Ascending aorta (tissue), 2 donors: ENCODE measurements at regions not wholly inside any gene's neighbourhood (a gene's known extent, or its start where the extent isn't known, plus 50 kb on each side); places are given as distances from the start of the nearest gene placed in this dataset.

Source experiments
- DNase-seq, 2 donors: peaks; one replicate each; pipeline ENCODE4 v3.0.0-alpha.2; 2019; ENCODE audit warnings: low spot score in 2 of 2
- H3K27ac ChIP-seq, 2 donors: fragments of 200-600 bp; sonication (generic); one replicate each; pipeline ENCODE4 v1.5.1; 2016 to 2017; ENCODE audit warnings: mild to moderate bottlenecking in 1 of 2
- H3K27me3 ChIP-seq: fragments of 200-600 bp; sonication (generic); one replicate; pipeline ENCODE4 v1.5.1; 2017
- H3K36me3 ChIP-seq, 2 donors: fragments of 200-600 bp; sonication (generic); one replicate each; pipeline ENCODE4 v1.5.1; 2016
- H3K4me1 ChIP-seq, 2 donors: fragments of 200-600 bp; sonication (generic); one replicate each; pipeline ENCODE4 v1.5.1; 2016 to 2017; ENCODE audit warnings: mild to moderate bottlenecking in 1 of 2
- H3K4me3 ChIP-seq, 2 donors: fragments of 200-600 bp; sonication (generic); one replicate each; pipeline ENCODE4 v1.5.1; 2016 to 2017; ENCODE audit warnings: mild to moderate bottlenecking in 1 of 2
- H3K9me3 ChIP-seq, 2 donors: fragments of 200-600 bp; sonication (generic); one replicate each; pipeline ENCODE4 v1.5.1; 2016
- intact Hi-C: fragments of 100-400 bp; cut with DNase I; formaldehyde crosslinking; loops from one replicate; pipeline ENCODE4 v1.15.1; 2023
- TF ChIP-seq, protein P1 (sequence below), 3 experiments: fragments of 200-600 bp in 2 of 3; fragments of 450-650 bp in 1 of 3; sonication (generic) in 2 of 3; IDR thresholded peaks; one replicate each; pipeline ENCODE4 v1.5.1; 2016 to 2019; ENCODE audit warnings: antibody characterized with exemption in 3 of 3, mild to moderate bottlenecking in 1 of 3, moderate library complexity in 1 of 3

DNA sequence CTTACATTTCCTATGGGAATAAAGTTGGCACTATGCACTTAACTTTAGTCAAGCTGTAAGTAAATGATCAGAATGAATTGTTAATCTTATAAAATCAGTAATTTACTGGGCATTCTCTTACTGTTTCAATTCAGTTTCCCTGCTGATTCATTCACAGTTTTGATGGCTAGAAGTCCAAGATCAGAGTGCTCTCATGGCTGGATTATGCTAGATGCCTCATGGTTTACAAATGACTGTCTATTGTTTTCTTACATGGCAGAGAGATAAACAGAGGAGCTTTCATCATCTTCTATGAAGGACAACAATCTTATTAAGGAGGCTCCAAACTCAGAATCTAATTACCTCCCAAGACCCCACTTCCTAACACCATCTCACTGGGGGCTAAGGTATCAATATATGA is 135.1 kb upstream of the CARD18 start:
- TF ChIP-seq, protein P1, sequence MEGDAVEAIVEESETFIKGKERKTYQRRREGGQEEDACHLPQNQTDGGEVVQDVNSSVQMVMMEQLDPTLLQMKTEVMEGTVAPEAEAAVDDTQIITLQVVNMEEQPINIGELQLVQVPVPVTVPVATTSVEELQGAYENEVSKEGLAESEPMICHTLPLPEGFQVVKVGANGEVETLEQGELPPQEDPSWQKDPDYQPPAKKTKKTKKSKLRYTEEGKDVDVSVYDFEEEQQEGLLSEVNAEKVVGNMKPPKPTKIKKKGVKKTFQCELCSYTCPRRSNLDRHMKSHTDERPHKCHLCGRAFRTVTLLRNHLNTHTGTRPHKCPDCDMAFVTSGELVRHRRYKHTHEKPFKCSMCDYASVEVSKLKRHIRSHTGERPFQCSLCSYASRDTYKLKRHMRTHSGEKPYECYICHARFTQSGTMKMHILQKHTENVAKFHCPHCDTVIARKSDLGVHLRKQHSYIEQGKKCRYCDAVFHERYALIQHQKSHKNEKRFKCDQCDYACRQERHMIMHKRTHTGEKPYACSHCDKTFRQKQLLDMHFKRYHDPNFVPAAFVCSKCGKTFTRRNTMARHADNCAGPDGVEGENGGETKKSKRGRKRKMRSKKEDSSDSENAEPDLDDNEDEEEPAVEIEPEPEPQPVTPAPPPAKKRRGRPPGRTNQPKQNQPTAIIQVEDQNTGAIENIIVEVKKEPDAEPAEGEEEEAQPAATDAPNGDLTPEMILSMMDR (IDR thresholded peaks at IDR 0.05) = no peak
- no peaks in the 10 kb centered on the region for H3K9me3 ChIP-seq
- H3K27ac ChIP-seq = no peak overlapping the region
- no peak for DNase-seq
- no peak overlapping the region for H3K4me3 ChIP-seq
- no peaks in the 10 kb centered on the region for H3K36me3 ChIP-seq
- H3K27me3 ChIP-seq = no peaks in the 10 kb centered on the region
- intact Hi-C loops = no loop called here
- no peaks in the 10 kb centered on the region for H3K4me1 ChIP-seq

DNA sequence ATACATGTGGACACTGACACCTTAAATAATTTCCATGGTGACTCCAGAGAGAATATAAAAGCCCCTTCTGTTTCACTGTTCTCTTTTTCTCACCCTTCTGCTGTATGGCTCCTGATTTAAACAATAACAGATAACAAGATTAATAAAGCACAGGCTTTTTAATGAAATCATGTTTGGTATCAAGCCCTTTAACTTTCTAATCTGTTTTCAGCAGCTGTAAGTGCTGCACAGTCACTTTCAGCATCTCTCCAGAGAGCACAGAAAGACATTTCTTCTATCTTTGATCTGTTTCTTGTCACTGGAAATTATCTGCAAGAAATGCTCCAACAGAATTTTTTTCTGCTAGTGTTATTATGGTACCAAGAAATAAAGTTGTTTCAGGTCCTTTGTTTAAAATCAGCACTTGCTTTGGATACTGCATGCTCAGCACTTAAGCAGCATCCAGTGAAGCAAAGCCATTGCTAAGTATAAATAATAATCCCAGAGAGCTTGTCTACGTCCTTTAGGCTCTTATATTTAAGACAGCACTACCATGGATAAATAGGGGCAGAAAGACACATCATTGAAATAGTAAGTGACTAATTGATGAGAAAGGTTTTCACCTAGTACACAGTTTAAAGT is 134.2 kb upstream of the CARD18 start:
- intact Hi-C loops = no loop called here
- no peak overlapping the region for H3K4me3 ChIP-seq
- H3K36me3 ChIP-seq = no peaks in the 10 kb centered on the region
- H3K27ac ChIP-seq = no peak overlapping the region
- TF ChIP-seq, protein P1 (IDR thresholded peaks at IDR 0.05) = no peak
- H3K9me3 ChIP-seq = no peaks in the 10 kb centered on the region
- H3K4me1 ChIP-seq = no peaks in the 10 kb centered on the region
- no peak for DNase-seq
- H3K27me3 ChIP-seq = no peaks in the 10 kb centered on the region

DNA sequence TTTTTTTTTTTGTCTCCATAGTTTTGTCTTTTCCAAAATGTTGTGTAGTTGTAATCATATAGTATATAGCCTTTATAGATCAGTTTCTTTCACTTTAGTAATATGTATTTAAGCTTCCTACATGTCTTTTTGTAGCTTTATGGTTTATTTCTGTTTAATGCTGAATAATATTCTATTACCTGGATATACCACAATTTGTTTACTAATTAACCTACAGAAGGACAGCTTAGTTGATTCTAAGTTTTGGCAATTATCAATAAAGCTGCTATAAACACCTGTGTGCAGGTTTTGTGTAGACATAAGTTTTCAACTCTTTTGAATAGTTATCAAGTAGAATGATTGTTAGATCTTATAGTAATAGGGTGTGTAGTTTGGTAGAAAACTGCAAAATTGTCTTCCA is 130.3 kb upstream of the CARD18 start:
- no peaks in the 10 kb centered on the region for H3K9me3 ChIP-seq
- no peaks in the 10 kb centered on the region for H3K27me3 ChIP-seq
- H3K4me3 ChIP-seq = no peak overlapping the region
- no peaks in the 10 kb centered on the region for H3K36me3 ChIP-seq
- H3K27ac ChIP-seq = no peak overlapping the region
- intact Hi-C loops = no loop called here
- TF ChIP-seq, protein P1 (IDR thresholded peaks at IDR 0.05) = no peak
- no peaks in the 10 kb centered on the region for H3K4me1 ChIP-seq
- no peak for DNase-seq

DNA sequence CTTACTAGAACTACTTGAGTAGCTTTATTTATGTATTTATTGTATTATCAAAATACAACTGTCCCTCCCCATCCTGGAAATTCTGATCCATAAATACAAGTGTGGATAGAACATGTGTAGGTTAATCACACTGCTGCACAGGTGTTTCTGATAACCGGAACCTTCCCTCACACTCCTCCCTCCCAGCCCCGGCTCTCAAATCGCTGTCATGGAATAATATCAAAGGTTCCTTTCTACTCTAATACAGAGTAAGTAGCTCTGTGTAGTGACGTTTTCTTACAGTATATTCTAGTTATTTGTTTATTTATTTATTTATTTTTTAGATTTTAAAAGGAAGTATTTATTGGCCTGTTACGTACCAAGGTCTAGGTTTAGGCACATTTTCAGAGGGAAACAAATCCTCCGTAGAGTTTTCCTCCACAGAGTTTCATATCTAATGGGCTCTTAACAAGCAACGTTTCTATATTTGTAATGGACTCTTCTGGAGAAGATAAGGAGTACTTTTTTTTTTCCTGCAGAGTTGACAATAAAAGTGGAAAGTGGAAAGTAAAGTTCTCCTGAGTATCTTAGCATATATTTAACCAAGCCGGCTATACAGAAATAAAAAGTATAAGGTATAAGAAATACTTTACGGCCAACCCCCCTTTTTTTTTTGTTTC is 129.0 kb upstream of the CARD18 start:
- Histone ChIP-seq H3K36me3 (no peaks in the 10 kb centered on the region), H3K27me3 (no peaks in the 10 kb centered on the region), H3K27ac (no peak overlapping the region), H3K4me3 (no peak overlapping the region), H3K4me1 (no peaks in the 10 kb centered on the region), H3K9me3 (no peaks in the 10 kb centered on the region)
- DNase-seq = no peak
- intact Hi-C loops = no loop called here
- TF ChIP-seq, protein P1 (IDR thresholded peaks at IDR 0.05) = no peak

DNA sequence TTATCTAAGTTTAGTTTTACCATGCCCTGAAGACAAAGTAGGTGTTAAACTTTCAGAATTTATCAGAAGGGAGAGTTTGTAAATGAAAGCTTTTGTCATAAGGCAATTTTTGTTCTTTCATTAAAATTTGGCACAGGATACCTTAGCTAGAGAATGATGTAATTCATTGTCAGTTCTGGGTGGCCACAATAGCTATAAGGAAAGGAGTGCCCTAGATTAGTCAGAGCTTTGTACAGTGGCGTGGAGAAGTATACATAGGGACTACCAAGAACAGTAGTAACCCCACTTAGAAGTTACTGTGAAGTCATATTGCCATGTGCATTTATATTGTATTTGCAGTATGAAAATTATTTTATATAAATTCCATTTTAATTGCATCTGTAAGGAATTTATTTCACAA is 126.3 kb upstream of the CARD18 start:
- H3K27me3 ChIP-seq = no peaks in the 10 kb centered on the region
- intact Hi-C loops = no loop called here
- no peak for DNase-seq

More for the DNA sequence above, 126.3 kb upstream of the CARD18 start:
- no peak overlapping the region for H3K4me3 ChIP-seq
- TF ChIP-seq, protein P1 (IDR thresholded peaks at IDR 0.05) = no peak
- H3K27ac ChIP-seq = no peak overlapping the region
- no peaks in the 10 kb centered on the region for H3K4me1 ChIP-seq
- H3K9me3 ChIP-seq = no peaks in the 10 kb centered on the region
- H3K36me3 ChIP-seq = no peaks in the 10 kb centered on the region
